ENCODE measurements at regions not wholly inside any gene's neighbourhood (a gene's known extent, or its start where the extent isn't known, plus 50 kb on each side); places are given as distances from the start of the nearest gene placed in this dataset.
"Not testable (repeated sequence)": the region's sequence is repeated elsewhere in the genome, so short reads cannot be mapped to it uniquely, and the experiment has no call there.

DNA sequence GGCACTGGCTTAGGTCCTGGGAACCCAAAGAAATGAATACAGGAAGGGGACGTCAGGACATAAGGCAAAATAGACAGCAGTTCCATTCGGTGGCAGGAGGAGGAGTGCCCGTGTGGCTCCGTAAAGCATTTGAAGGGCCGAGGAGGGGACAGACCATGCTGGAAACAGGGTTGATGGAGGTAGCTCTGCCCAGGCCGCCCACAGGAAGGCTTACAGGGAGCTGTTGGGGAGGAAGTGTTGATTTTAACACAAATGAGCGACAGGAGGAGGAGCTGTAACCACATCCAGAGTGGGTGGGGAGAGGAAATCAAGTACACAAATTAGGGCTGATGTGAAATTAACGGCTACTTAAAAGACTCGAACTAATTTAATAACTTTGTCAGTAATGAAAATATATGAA lies 54.6 kb downstream of the RBFOX3 start:
- no peaks in the 10 kb centered on the region for H3K36me3 ChIP-seq
- H3K27ac ChIP-seq, result no peak overlapping the region
- H3K27me3 ChIP-seq, result peaks cover 0 to 46% of the 10 kb centered on the region in 2 donors
- no peaks in the 10 kb centered on the region for H3K4me1 ChIP-seq
- H3K4me3 ChIP-seq, result no peak overlapping the region
- peaks cover 0 to 13% of the 10 kb centered on the region in 2 donors for H3K9me3 ChIP-seq
- no peak for DNase-seq (ENCODE audit: low spot score in 2 of 2)
- intact Hi-C loops (cut with DNase I; ENCODE audit: low total_unique reads), result no loop called here
- TF ChIP-seq POLR2A (IDR thresholded peaks at IDR 0.05), result no peak
- TF ChIP-seq, protein P1, sequence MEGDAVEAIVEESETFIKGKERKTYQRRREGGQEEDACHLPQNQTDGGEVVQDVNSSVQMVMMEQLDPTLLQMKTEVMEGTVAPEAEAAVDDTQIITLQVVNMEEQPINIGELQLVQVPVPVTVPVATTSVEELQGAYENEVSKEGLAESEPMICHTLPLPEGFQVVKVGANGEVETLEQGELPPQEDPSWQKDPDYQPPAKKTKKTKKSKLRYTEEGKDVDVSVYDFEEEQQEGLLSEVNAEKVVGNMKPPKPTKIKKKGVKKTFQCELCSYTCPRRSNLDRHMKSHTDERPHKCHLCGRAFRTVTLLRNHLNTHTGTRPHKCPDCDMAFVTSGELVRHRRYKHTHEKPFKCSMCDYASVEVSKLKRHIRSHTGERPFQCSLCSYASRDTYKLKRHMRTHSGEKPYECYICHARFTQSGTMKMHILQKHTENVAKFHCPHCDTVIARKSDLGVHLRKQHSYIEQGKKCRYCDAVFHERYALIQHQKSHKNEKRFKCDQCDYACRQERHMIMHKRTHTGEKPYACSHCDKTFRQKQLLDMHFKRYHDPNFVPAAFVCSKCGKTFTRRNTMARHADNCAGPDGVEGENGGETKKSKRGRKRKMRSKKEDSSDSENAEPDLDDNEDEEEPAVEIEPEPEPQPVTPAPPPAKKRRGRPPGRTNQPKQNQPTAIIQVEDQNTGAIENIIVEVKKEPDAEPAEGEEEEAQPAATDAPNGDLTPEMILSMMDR (IDR thresholded peaks at IDR 0.05), result no peak
- TF ChIP-seq POLR2AphosphoS5 (IDR thresholded peaks at IDR 0.05), result no peak

DNA sequence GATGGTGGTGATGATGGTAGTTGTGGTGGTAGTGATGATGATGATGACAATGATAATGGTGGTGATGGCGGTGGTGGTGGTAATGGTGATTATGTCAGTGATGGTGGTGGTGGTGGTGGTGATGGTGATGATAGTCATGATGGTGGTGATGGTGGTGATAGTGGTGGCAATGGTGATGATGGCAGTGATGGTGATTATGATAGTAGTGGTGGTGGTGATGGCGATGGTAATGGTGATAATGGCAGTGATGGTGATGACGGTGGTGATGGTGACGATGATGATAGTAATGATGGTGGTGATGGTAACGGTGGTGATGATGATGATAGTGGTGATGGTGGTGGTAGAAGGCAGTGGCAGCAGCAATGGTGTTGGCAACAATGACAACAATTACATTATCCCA lies 55.3 kb downstream of the RBFOX3 start:
- TF ChIP-seq, protein P1 (IDR thresholded peaks at IDR 0.05), result no peak
- TF ChIP-seq POLR2A (IDR thresholded peaks at IDR 0.05) (no peak), POLR2AphosphoS5 (IDR thresholded peaks at IDR 0.05) (no peak)
- DNase-seq (ENCODE audit: low spot score in 2 of 2), result no peak
- Histone ChIP-seq H3K36me3 (no peaks in the 10 kb centered on the region), H3K4me3 (no peak overlapping the region), H3K27ac (no peak overlapping the region), H3K27me3 (peaks cover 0 to 39% of the 10 kb centered on the region in 2 donors), H3K9me3 (peaks cover 0 to 13% of the 10 kb centered on the region in 2 donors), H3K4me1 (no peaks in the 10 kb centered on the region)
- intact Hi-C loops (cut with DNase I; ENCODE audit: low total_unique reads), result no loop called here

DNA sequence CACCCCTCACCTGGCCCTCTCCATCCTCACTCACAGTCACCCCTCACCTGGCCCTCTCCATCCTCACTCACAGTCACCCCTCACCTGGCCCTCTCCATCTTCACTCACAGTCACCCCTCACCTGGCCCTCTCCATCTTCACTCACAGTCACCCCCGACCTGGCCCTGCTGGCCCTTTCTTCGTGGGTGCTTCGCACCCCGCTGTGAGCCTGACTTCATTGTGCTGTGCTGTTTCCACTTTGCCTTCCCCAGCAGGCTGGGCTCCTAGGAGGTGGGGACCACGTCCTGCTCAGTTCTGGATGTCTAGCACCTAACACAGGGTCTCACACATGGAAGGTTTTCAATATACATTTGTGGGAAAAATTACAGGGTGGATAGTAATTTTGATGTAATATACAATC lies 56.5 kb downstream of the RBFOX3 start:
- Histone ChIP-seq H3K9me3 (peaks cover 0 to 13% of the 10 kb centered on the region in 2 donors), H3K27me3 (peaks cover 0 to 33% of the 10 kb centered on the region in 2 donors)
- H3K4me3 ChIP-seq; DNase-seq (ENCODE audit: low spot score in 2 of 2); H3K27ac ChIP-seq; H3K4me1 ChIP-seq; H3K36me3 ChIP-seq; intact Hi-C loops (cut with DNase I; ENCODE audit: low total_unique reads): not testable (repeated sequence)

DNA sequence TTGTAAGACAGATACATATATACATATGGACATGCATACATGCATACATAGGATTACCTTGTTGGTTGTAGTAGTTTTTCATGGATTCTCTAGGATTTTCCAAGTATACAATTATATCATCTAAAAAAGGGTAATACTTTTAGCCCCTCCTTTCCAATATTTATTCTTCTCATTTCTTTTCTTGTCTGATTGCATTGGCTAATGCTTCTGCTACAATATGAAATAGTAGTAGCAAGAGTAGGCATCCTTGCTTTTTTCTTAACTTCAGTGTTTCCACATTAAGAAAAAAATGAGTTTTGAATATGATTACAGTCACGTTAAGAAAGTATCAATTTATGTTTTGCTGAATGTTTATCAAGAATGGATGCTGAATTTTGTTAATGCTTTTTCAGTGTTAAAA lies 58.0 kb downstream of the RBFOX3 start:
- Histone ChIP-seq H3K4me3 (no peak overlapping the region), H3K9me3 (peaks cover 0 to 13% of the 10 kb centered on the region in 2 donors)

DNA sequence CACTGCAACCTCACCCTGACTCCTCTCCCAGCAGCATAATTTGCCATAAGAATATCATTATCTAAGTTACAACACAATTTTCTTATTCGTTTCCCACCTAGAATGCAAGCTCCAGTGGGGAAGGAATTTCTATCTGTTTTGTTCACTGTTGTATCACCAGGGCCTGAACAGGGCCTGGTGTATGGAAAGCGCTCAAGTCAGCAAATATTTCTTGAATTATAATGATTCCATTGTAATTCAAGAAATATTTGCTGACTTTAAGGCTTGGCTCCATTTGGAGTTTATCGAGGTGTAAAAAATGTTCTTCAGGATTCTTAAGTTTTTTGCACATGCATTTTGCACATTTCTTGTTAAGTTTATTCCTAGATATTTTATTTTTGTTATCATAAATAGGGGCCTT lies 58.4 kb downstream of the RBFOX3 start:
- Histone ChIP-seq H3K36me3 (no peaks in the 10 kb centered on the region), H3K27ac (no peak overlapping the region), H3K9me3 (peaks cover 0 to 13% of the 10 kb centered on the region in 2 donors), H3K4me3 (no peak overlapping the region), H3K27me3 (peaks cover 0 to 25% of the 10 kb centered on the region in 2 donors), H3K4me1 (no peaks in the 10 kb centered on the region)
- no peak for DNase-seq (ENCODE audit: low spot score in 2 of 2)
- TF ChIP-seq POLR2A (IDR thresholded peaks at IDR 0.05), result no peak
- TF ChIP-seq POLR2AphosphoS5 (IDR thresholded peaks at IDR 0.05), result no peak
- TF ChIP-seq, protein P1 (IDR thresholded peaks at IDR 0.05), result no peak
- intact Hi-C loops (cut with DNase I; ENCODE audit: low total_unique reads), result no loop called here

More for the DNA sequence above, 58.0 kb downstream of the RBFOX3 start:
- H3K36me3 ChIP-seq, result no peaks in the 10 kb centered on the region
- TF ChIP-seq POLR2A (IDR thresholded peaks at IDR 0.05) (no peak), POLR2AphosphoS5 (IDR thresholded peaks at IDR 0.05) (no peak)
- TF ChIP-seq, protein P1 (IDR thresholded peaks at IDR 0.05), result no peak
- peaks cover 0 to 25% of the 10 kb centered on the region in 2 donors for H3K27me3 ChIP-seq
- H3K4me1 ChIP-seq, result no peaks in the 10 kb centered on the region
- intact Hi-C loops (cut with DNase I; ENCODE audit: low total_unique reads), result no loop called here
- no peak overlapping the region for H3K27ac ChIP-seq
- DNase-seq (ENCODE audit: low spot score in 2 of 2), result no peak

Data from breast epithelium (tissue), 4 donors.